GM13976 (cell line): ENCODE measurements at regions not wholly inside any gene's neighbourhood (a gene's known extent, or its start where the extent isn't known, plus 50 kb on each side); places are given as distances from the start of the nearest gene placed in this dataset.

ENCODE experiments used
- DNase-seq: peaks from one replicate; pipeline ENCODE4 v3.0.0; 2012; ENCODE audit warnings: low spot score
- CTCF ChIP-seq: IDR thresholded peaks from 2 replicates; pipeline ENCODE4 v1.5.1; 2012; ENCODE audit warnings: borderline replicate concordance, mild to moderate bottlenecking; ENCODE audit not compliant: insufficient read depth; ENCODE audit errors: extremely low read depth, missing control alignments, control extremely low read depth
- in situ Hi-C: fragments of 300-500 bp; cut with MboI; formaldehyde crosslinking; loops from one replicate; pipeline ENCODE4 v1.12.0; 2022; ENCODE audit warnings: low sequenced_read_pairs, mixed read lengths, inconsistent platforms; ENCODE audit not compliant: unreplicated experiment

GRCh38 chr11:106331176-106331575 is 253.7 kb downstream of the AASDHPPT start:
- DNase-seq: no peak
- no peak for TF ChIP-seq CTCF
- in situ Hi-C loops: no loop called here

- in situ Hi-C loops: no loop called here
- no peak for TF ChIP-seq CTCF
- DNase-seq: no peak
These were observed 256.2 kb downstream of the AASDHPPT start for GRCh38 chr11:106333678-106334077.

GRCh38 chr11:106344394-106344793 is 266.9 kb downstream of the AASDHPPT start:
- no peak for DNase-seq
- in situ Hi-C loops: no loop called here
- no peak for TF ChIP-seq CTCF

- in situ Hi-C loops: no loop called here
- TF ChIP-seq CTCF: no peak
- DNase-seq: no peak
These were observed 267.5 kb downstream of the AASDHPPT start for GRCh38 chr11:106344966-106345365.

GRCh38 chr11:106353031-106353430 is 275.6 kb downstream of the AASDHPPT start:
- no peak for DNase-seq
- in situ Hi-C loops: no loop called here
- TF ChIP-seq CTCF: no peak

GRCh38 chr11:106369224-106369623 is 291.8 kb downstream of the AASDHPPT start:
- in situ Hi-C loops: no loop called here
- DNase-seq: no peak
- TF ChIP-seq CTCF: no peak
